HUES6 (cell line): ENCODE measurements at regions not wholly inside any gene's neighbourhood (a gene's known extent, or its start where the extent isn't known, plus 50 kb on each side); places are given as distances from the start of the nearest gene placed in this dataset.

Source experiments
- H3K27ac ChIP-seq: 2 replicates; pipeline ENCODE4 v1.7.0; 2013; ENCODE audit warnings: low read depth, mild to moderate bottlenecking, low read length, inconsistent platforms
- H3K27me3 ChIP-seq: 2 replicates; pipeline ENCODE4 v1.6.1; 2013; ENCODE audit warnings: low read length; ENCODE audit not compliant: control insufficient read depth, insufficient read depth
- H3K36me3 ChIP-seq: 2 replicates; pipeline ENCODE4 v1.6.1; 2013; ENCODE audit warnings: low read length; ENCODE audit not compliant: control insufficient read depth, insufficient read depth
- H3K4me1 ChIP-seq: 2 replicates; pipeline ENCODE4 v1.6.1; 2013; ENCODE audit warnings: low read length; ENCODE audit not compliant: control insufficient read depth, insufficient read depth
- H3K4me3 ChIP-seq: 2 replicates; pipeline ENCODE4 v1.5.1; 2013; ENCODE audit warnings: low read depth, low read length
- H3K9ac ChIP-seq: one replicate; pipeline ENCODE4 v1.6.1; 2013; ENCODE audit warnings: mild to moderate bottlenecking, low read length
- H3K9me3 ChIP-seq: 2 replicates; pipeline ENCODE4 v1.6.1; 2013; ENCODE audit warnings: low read depth, low read length; ENCODE audit not compliant: control insufficient read depth, insufficient read depth

DNA sequence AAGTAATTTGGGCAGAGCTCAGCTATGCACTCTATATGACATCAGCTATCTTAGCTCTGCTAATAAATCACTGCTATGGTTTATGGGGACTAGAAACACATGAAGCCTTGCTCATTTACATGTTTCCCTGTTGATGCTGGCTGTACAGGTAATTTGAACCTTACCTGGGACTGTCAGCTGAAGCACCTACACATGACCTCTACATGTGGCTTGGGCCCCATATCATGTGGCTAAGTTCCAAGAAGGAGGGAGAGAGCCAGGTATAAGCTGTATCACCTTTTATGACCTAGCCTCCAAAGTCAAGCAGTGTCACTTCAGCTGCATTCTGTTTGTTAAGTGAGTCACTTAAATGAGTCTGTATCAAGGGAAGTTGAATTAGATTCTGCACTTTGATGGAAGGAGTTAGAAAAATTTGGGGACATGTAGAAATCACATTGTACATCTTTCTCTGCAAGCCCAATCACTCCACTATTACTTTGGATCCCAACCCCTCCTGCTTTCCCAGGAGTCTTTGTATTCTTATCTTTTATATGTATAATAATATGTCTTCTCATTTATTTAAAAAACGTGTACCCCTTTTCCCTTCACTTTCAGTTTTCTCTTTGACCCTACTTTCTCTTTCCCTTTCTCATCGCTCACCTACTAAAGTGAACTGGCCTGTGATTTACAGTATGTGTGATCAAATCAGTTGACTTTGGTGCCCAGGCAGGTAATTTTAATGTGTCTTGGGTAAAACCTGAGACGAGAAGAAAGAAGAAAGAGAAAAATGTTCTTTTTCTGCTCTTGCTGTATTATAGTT, 53.4 kb upstream of the PRKACB start:
- Histone ChIP-seq H3K36me3 (no peaks in the 10 kb centered on the region), H3K9ac (no peak overlapping the region), H3K4me1 (no peaks in the 10 kb centered on the region), H3K9me3 (0 out of 2 replicates have a peak, but pooled peaks cover 7% of the 10 kb centered on the region), H3K27ac (no peak overlapping the region), H3K27me3 (no peaks in the 10 kb centered on the region), H3K4me3 (no peak overlapping the region)

DNA sequence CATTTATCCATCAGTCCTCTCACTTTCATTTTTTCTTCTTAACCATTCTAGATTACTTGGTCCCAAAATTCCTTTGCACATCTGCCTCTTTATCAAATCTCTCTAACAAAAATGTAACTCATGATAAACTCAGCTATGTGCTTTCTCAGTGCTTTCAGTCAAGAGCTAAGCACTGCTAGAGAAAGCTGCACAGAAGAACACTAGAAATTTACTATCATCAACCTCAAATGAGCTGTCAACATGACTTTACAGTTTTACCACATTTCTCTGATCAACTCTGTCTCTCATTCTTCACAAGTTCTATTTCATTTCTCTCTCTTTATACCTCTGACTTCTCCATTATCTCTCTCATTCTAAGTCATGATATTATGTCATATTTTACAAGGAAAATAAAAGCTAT, 54.2 kb upstream of the PRKACB start:
- Histone ChIP-seq H3K4me1 (no peaks in the 10 kb centered on the region), H3K27ac (no peak overlapping the region), H3K27me3 (no peaks in the 10 kb centered on the region), H3K4me3 (no peak overlapping the region), H3K36me3 (no peaks in the 10 kb centered on the region), H3K9ac (no peak overlapping the region), H3K9me3 (0 out of 2 replicates have a peak, but pooled peaks cover under 1% of the 10 kb centered on the region)

DNA sequence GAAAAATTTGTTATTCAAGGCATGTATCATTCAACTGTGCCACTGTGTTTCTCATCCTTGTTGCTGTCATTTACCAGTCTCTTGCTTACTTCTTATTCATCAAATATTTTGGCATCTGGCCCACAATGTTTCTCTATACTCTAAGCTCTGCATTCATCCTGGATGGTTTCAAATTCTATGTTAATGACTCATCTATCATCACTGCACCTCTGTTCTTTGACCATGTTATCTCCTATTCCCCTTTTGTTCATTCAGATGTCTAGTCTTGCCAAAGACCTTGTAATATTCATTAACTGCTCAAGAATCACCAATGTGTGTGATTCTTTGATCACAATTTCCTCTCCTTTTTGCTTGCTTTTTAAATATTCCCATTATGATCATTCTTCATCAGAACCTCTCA, 54.6 kb upstream of the PRKACB start:
- no peak overlapping the region for H3K4me3 ChIP-seq
- H3K27ac ChIP-seq, result no peak overlapping the region
- no peaks in the 10 kb centered on the region for H3K27me3 ChIP-seq
- no peak overlapping the region for H3K9ac ChIP-seq
- no peaks in the 10 kb centered on the region for H3K9me3 ChIP-seq
- H3K4me1 ChIP-seq, result no peaks in the 10 kb centered on the region
- H3K36me3 ChIP-seq, result no peaks in the 10 kb centered on the region

- no peaks in the 10 kb centered on the region for H3K27me3 ChIP-seq
- no peak overlapping the region for H3K4me3 ChIP-seq
- no peak overlapping the region for H3K9ac ChIP-seq
- H3K27ac ChIP-seq, result no peak overlapping the region
- H3K4me1 ChIP-seq, result no peaks in the 10 kb centered on the region
- H3K36me3 ChIP-seq, result no peaks in the 10 kb centered on the region
- H3K9me3 ChIP-seq, result no peaks in the 10 kb centered on the region
Measured at GRCh38 chr1:84086616-84087015, 57.5 kb upstream of the PRKACB start.

DNA sequence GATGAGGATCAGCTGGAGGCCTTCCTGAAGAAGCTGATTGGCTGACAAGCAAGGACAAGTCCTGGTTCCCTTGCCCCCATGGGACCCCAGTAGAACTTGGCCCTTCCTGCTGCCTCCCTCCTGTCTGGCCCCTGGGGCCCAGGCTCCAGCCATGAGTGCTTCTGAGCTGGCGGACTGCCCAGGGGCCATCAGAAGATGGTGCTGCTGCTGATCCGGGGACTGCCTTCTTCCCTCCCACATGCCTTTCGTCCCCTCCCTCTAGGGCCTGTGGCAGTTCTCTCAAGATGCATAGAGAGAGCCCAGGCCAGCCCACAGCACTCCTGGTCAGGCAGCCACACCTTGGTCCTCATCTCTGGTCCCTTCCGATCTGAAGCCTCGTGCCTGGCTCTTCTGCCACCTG, 57.9 kb upstream of the PRKACB start:
- no peak overlapping the region for H3K27ac ChIP-seq
- H3K4me1 ChIP-seq, result no peaks in the 10 kb centered on the region
- H3K9ac ChIP-seq, result no peak overlapping the region

DNA sequence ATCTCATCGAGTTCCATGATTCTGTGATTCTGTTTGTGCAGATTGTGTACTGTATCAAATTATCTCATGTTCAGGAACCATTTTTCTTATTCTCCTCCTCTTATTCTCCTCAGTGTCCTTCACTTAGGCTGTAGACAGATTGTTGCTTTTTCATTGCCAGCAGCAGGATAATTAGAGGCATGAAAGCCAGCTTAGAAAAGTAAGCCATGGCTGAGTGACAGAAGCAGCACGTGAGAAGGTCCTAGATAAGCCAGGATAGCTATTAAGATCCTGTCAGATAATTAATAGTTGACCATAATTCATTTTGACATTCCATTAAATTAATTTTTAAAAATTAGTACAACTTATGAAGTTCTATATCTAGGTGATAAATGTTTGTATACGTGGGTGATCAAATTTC, 60.8 kb upstream of the PRKACB start:
- Histone ChIP-seq H3K9ac (no peak overlapping the region), H3K36me3 (no peaks in the 10 kb centered on the region), H3K4me3 (no peak overlapping the region), H3K27me3 (no peaks in the 10 kb centered on the region), H3K27ac (no peak overlapping the region), H3K4me1 (peaks cover 5% of the 10 kb centered on the region; the same call in 1 of the 2 replicates), H3K9me3 (no peaks in the 10 kb centered on the region)

More for the DNA sequence above, 57.9 kb upstream of the PRKACB start:
- Histone ChIP-seq H3K27me3 (no peaks in the 10 kb centered on the region), H3K9me3 (no peaks in the 10 kb centered on the region), H3K36me3 (no peaks in the 10 kb centered on the region), H3K4me3 (no peak overlapping the region)

- Histone ChIP-seq H3K9ac (peak overlapping the region; percentile 88), H3K27ac (no peak overlapping the region), H3K4me1 (peaks cover 5% of the 10 kb centered on the region; the same call in 1 of the 2 replicates), H3K36me3 (no peaks in the 10 kb centered on the region; the same call in 1 of the 2 replicates), H3K27me3 (no peaks in the 10 kb centered on the region), H3K4me3 (peak overlapping the region; percentile 99), H3K9me3 (no peaks in the 10 kb centered on the region)
Measured at GRCh38 chr1:84078842-84079202, 65.2 kb upstream of the PRKACB start.

- H3K27me3 ChIP-seq, result no peaks in the 10 kb centered on the region
- peak overlapping the region; percentile 88 for H3K9ac ChIP-seq
- H3K36me3 ChIP-seq, result no peaks in the 10 kb centered on the region; the same call in 1 of the 2 replicates
- peaks cover 5% of the 10 kb centered on the region; the same call in 1 of the 2 replicates for H3K4me1 ChIP-seq
- peak overlapping the region; percentile 99 for H3K4me3 ChIP-seq
- peak overlapping the region; percentile 61; the same call in 1 of the 2 replicates for H3K27ac ChIP-seq
- H3K9me3 ChIP-seq, result no peaks in the 10 kb centered on the region
Measured at GRCh38 chr1:84078108-84078841, 65.8 kb upstream of the PRKACB start.

DNA sequence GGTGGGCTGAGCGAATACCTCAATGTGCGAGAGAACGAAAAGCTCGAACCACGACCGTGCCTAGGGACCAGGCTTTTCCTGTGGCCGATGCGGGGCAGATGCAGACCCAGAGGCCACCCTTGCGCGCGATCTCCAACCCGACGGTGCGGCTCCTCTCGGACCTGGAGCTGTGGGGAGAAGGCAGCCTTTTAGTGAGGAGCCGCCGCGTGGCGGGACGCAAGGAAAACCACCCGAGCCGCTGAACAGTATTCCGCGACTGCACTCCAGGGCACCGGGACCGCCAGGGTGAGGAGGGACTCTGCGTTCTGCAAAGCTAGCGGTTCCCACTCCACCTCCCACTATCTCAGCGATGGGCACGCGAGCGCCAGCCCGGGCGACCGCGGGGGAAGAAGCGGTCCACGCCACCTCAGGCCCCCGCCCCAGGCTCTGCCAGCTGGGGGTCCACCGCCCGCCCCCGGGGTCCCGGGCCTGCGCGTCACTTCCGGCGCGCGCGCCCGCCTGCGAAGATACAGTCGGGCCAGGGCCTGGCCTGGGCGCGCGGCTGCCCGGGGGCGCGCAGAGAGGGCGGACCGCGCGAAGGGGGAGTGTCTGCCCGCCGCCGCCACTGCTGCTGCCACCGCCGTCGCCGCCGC, 66.5 kb upstream of the PRKACB start:
- H3K36me3 ChIP-seq, result peaks cover 2% of the 10 kb centered on the region; the same call in 1 of the 2 replicates
- H3K9ac ChIP-seq, result peak overlapping the region; percentile 81
- peaks cover 3% of the 10 kb centered on the region; the same call in 1 of the 2 replicates for H3K9me3 ChIP-seq
- H3K27me3 ChIP-seq, result no peaks in the 10 kb centered on the region
- H3K4me1 ChIP-seq, result peaks cover 5% of the 10 kb centered on the region; the same call in 1 of the 2 replicates
- H3K4me3 ChIP-seq, result peak overlapping the region; percentile 99
- H3K27ac ChIP-seq, result peak overlapping the region; percentile 76

- Histone ChIP-seq H3K9me3 (peaks cover 27% of the 10 kb centered on the region), H3K4me1 (no peaks in the 10 kb centered on the region), H3K9ac (no peak overlapping the region), H3K4me3 (no peak overlapping the region), H3K36me3 (peaks cover 2% of the 10 kb centered on the region; the same call in 1 of the 2 replicates), H3K27me3 (no peaks in the 10 kb centered on the region), H3K27ac (no peak overlapping the region)
Measured at GRCh38 chr1:84073266-84073665, 70.8 kb upstream of the PRKACB start.
